IMR-90 (cell line): ENCODE measurements at regions not wholly inside any gene's neighbourhood (a gene's known extent, or its start where the extent isn't known, plus 50 kb on each side); places are given as distances from the start of the nearest gene placed in this dataset.

Experiments used
- ATAC-seq: fragments of 200-7000 bp; cut with Tn5 transposase; 2 replicates; pipeline ENCODE4 v1.9.1; 2020; ENCODE audit warnings: low read depth, mild to moderate bottlenecking, moderate library complexity
- BruUV-seq: library from RNA; stranded (reverse); fragments of 400-500 nt; replicated peaks from 2 replicates; lab custom pipeline; 2021; lab: Mats Ljungman, UMichigan
- CTCF ChIA-PET: fragments of 300-600 bp; formaldehyde crosslinking; extraction: SDS; loops from one replicate; lab custom pipeline; 2021; ENCODE audit warnings: antibody characterized with exemption; lab: Yijun Ruan, JAX
- POLR2A ChIA-PET: fragments of 300-600 bp; sonication (Branson Sonifier 250); formaldehyde crosslinking; loops from one replicate; lab custom pipeline; 2022; ENCODE audit warnings: antibody characterized with exemption; ENCODE audit not compliant: unreplicated experiment; lab: Charles Lee
- DNase-seq: peaks from one replicate; pipeline ENCODE4 v3.0.0; 2013
- H2AFZ ChIP-seq: replicated peaks from 2 replicates; pipeline ENCODE3; 2013; ENCODE audit warnings: low read length, mild to moderate bottlenecking; ENCODE audit not compliant: poor library complexity
- H2AK5ac ChIP-seq: 2 replicates; pipeline ENCODE4 v1.6.1; 2013; ENCODE audit warnings: low read depth, low read length, inconsistent platforms
- H2AK9ac ChIP-seq: replicated peaks from 2 replicates; pipeline ENCODE3; 2013; ENCODE audit warnings: mild to moderate bottlenecking, low read depth, low read length, moderate library complexity; ENCODE audit not compliant: poor library complexity
- H2BK120ac ChIP-seq: 2 replicates; pipeline ENCODE4 v1.6.1; 2013; ENCODE audit warnings: low read depth, low read length, inconsistent platforms
- H2BK15ac ChIP-seq: 3 replicates; pipeline ENCODE4 v1.6.1; 2013; ENCODE audit warnings: low read depth, low read length, inconsistent platforms
- H2BK20ac ChIP-seq: 2 replicates; pipeline ENCODE4 v1.6.1; 2013; ENCODE audit warnings: low read depth, mild to moderate bottlenecking, inconsistent platforms, low read length, moderate library complexity
- H2BK5ac ChIP-seq: 2 replicates; pipeline ENCODE4 v1.6.1; 2013; ENCODE audit warnings: mild to moderate bottlenecking, low read depth, low read length, inconsistent platforms; ENCODE audit not compliant: poor library complexity, severe bottlenecking
- H3K14ac ChIP-seq: replicated peaks from 2 replicates; pipeline ENCODE4 v1.6.1; 2013; ENCODE audit warnings: low read depth, low read length, inconsistent platforms
- H3K18ac ChIP-seq: 2 replicates; pipeline ENCODE4 v1.6.1; 2013; ENCODE audit warnings: low read depth, low read length, control low read depth
- H3K23ac ChIP-seq: 2 replicates; pipeline ENCODE4 v1.6.1; 2013; ENCODE audit warnings: low read depth, low read length, inconsistent platforms
- H3K27ac ChIP-seq: 2 replicates; pipeline ENCODE4 v1.5.1; 2013; ENCODE audit warnings: mild to moderate bottlenecking, control low read depth, low read length; ENCODE audit not compliant: insufficient read depth
- H3K27me3 ChIP-seq: 2 replicates; pipeline ENCODE4 v1.6.1; 2013; ENCODE audit warnings: low read length; ENCODE audit not compliant: control insufficient read depth, insufficient read depth
- H3K36me3 ChIP-seq: 2 replicates; pipeline ENCODE4 v1.6.1; 2013; ENCODE audit warnings: low read length, mixed read lengths; ENCODE audit not compliant: control insufficient read depth, insufficient read depth
- H3K4ac ChIP-seq: 2 replicates; pipeline ENCODE4 v1.6.1; 2013; ENCODE audit warnings: low read depth, low read length, inconsistent platforms
- H3K4me1 ChIP-seq: 2 replicates; pipeline ENCODE4 v1.6.1; 2013; ENCODE audit warnings: low read length, mixed read lengths; ENCODE audit not compliant: control insufficient read depth, insufficient read depth
- H3K4me2 ChIP-seq: 2 replicates; pipeline ENCODE4 v1.6.1; 2013; ENCODE audit warnings: low read depth, mild to moderate bottlenecking, control low read depth, low read length, moderate library complexity
- H3K4me3 ChIP-seq: 2 replicates; pipeline ENCODE4 v1.5.1; 2013; ENCODE audit warnings: low read depth, mild to moderate bottlenecking, control low read depth, low read length, moderate library complexity; ENCODE audit not compliant: insufficient read depth
- H3K56ac ChIP-seq: 2 replicates; pipeline ENCODE4 v1.6.1; 2013; ENCODE audit warnings: low read length, inconsistent platforms; ENCODE audit not compliant: insufficient read depth; ENCODE audit errors: extremely low read depth
- H3K79me1 ChIP-seq, 2 experiments: 2 replicates each; pipeline ENCODE4 v1.6.1; 2013; ENCODE audit warnings: low read length in 2 of 2, inconsistent platforms in 1 of 2, low read depth in 1 of 2
- H3K9ac ChIP-seq: 2 replicates; pipeline ENCODE4 v1.6.1; 2013; ENCODE audit warnings: low read depth, low read length, control low read depth
- H3K9me1 ChIP-seq: 2 replicates; pipeline ENCODE4 v1.6.1; 2013; ENCODE audit warnings: low read length, inconsistent platforms; ENCODE audit not compliant: insufficient read depth
- H3K9me3 ChIP-seq: 2 replicates; pipeline ENCODE4 v1.6.1; 2013; ENCODE audit warnings: low read length; ENCODE audit not compliant: control insufficient read depth, insufficient read depth
- H4K20me1 ChIP-seq: 2 replicates; pipeline ENCODE4 v1.6.1; 2013; ENCODE audit warnings: low read length, inconsistent platforms; ENCODE audit not compliant: insufficient read depth
- H4K5ac ChIP-seq: 2 replicates; pipeline ENCODE4 v1.6.1; 2013; ENCODE audit warnings: mild to moderate bottlenecking, low read depth, low read length, control low read depth
- H4K8ac ChIP-seq, 2 experiments: 2 replicates each; pipeline ENCODE4 v1.6.1; 2013; ENCODE audit warnings: low read depth in 2 of 2, low read length in 2 of 2, control low read depth in 1 of 2, inconsistent platforms in 1 of 2
- H4K91ac ChIP-seq: 2 replicates; pipeline ENCODE4 v1.6.1; 2013; ENCODE audit warnings: low read depth, low read length, inconsistent platforms; ENCODE audit not compliant: insufficient read depth
- BHLHE40 ChIP-seq: fragments of 150-350 bp; IDR thresholded peaks from 2 replicates; pipeline ENCODE4 v1.6.1; 2016; ENCODE audit warnings: mild to moderate bottlenecking, low read depth, low read length
- CEBPB ChIP-seq: IDR thresholded peaks from 2 replicates; pipeline ENCODE4 v1.6.1; 2012; ENCODE audit warnings: low read depth, low read length, improper control_type of control experiment
- CHD1 ChIP-seq: IDR thresholded peaks from 2 replicates; pipeline ENCODE4 v1.6.1; 2012; ENCODE audit warnings: low read depth, low read length, improper control_type of control experiment
- CTCF ChIP-seq: conservative IDR thresholded peaks from 2 replicates; pipeline ENCODE4 v1.5.1; 2012; ENCODE audit warnings: mild to moderate bottlenecking, low read depth, low read length, improper control_type of control experiment
- FOS ChIP-seq: fragments of 150-350 bp; IDR thresholded peaks from 2 replicates; pipeline ENCODE4 v1.6.1; 2016; ENCODE audit warnings: low read depth, low read length
- MAFK ChIP-seq: IDR thresholded peaks from 2 replicates; pipeline ENCODE4 v1.6.1; 2012; ENCODE audit warnings: low read depth, low read length, improper control_type of control experiment
- MAZ ChIP-seq: IDR thresholded peaks from 2 replicates; pipeline ENCODE4 v1.6.1; 2012; ENCODE audit warnings: low read depth, mild to moderate bottlenecking, low read length, improper control_type of control experiment, moderate library complexity, borderline replicate concordance
- MXI1 ChIP-seq: IDR thresholded peaks from 2 replicates; pipeline ENCODE4 v1.6.1; 2012; ENCODE audit warnings: low read depth, mild to moderate bottlenecking, low read length, moderate library complexity, borderline replicate concordance
- NFE2L2 ChIP-seq: fragments of 150-350 bp; IDR thresholded peaks from 2 replicates; pipeline ENCODE4 v1.6.1; 2016; ENCODE audit warnings: low read depth, mild to moderate bottlenecking, low read length
- POLR2A ChIP-seq: IDR thresholded peaks from 2 replicates; pipeline ENCODE4 v1.6.1; 2012; ENCODE audit warnings: mild to moderate bottlenecking, low read depth, low read length
- RAD21 ChIP-seq: IDR thresholded peaks from 2 replicates; pipeline ENCODE4 v1.6.1; 2012; ENCODE audit warnings: low read length, improper control_type of control experiment
- RCOR1 ChIP-seq: IDR thresholded peaks from 2 replicates; pipeline ENCODE4 v1.6.1; 2012; ENCODE audit warnings: mild to moderate bottlenecking, low read length, improper control_type of control experiment; ENCODE audit not compliant: insufficient replicate concordance
- RFX5 ChIP-seq: IDR thresholded peaks from 2 replicates; pipeline ENCODE4 v1.8.0; 2012; ENCODE audit warnings: low read depth, mild to moderate bottlenecking, low read length, moderate library complexity
- SMC3 ChIP-seq: fragments of 150-350 bp; IDR thresholded peaks from 2 replicates; pipeline ENCODE4 v1.6.1; 2016; ENCODE audit warnings: low read depth, mild to moderate bottlenecking, antibody characterized with exemption, low read length, moderate library complexity
- USF2 ChIP-seq: fragments of 150-350 bp; IDR thresholded peaks from 2 replicates; pipeline ENCODE4 v1.6.1; 2017; ENCODE audit warnings: mild to moderate bottlenecking, antibody characterized with exemption, low read length, low read depth
- WGBS, 2 experiments: methylation state at CpG; one replicate each; pipeline versions ENCODE4 v1.1.5 to v1.1.7; 2013; ENCODE audit warnings: missing lambda C conversion rate in 2 of 2; ENCODE audit not compliant: insufficient read length in 1 of 2; ENCODE audit errors: extremely low coverage in 2 of 2; 5-methylcytosine and 5-hydroxymethylcytosine counted together
- dilution Hi-C: fragments of 300-500 bp; cut with HindIII; formaldehyde crosslinking; loops from one replicate; pipeline ENCODE4 v1.14.3; 2018; ENCODE audit warnings: low sequenced_read_pairs; ENCODE audit not compliant: unreplicated experiment
- in situ Hi-C: fragments of 300-500 bp; cut with MboI; formaldehyde crosslinking; loops from 3 replicates; pipeline ENCODE4 v1.14.3; 2019; ENCODE audit warnings: low sequenced_read_pairs, inconsistent platforms, mixed read lengths
- intact Hi-C: fragments of 100-400 bp; cut with micrococcal nuclease; formaldehyde crosslinking; loops from 2 replicates; pipeline ENCODE4 v1.10.0; 2022
- TF ChIP-seq, protein P1 (sequence below): fragments of 150-350 bp; IDR thresholded peaks from 2 replicates; pipeline ENCODE4 v1.6.1; 2016; ENCODE audit warnings: low read depth, mild to moderate bottlenecking, low read length, moderate library complexity, borderline replicate concordance

- TF ChIP-seq SMC3 (no peak), RCOR1 (no peak), USF2 (no peak), CHD1 (no peak), MAFK (no peak), MXI1 (no peak), CEBPB (no peak), CTCF (no peak), NFE2L2 (no peak), MAZ (no peak), BHLHE40 (no peak), RFX5 (no peak), RAD21 (no peak), FOS (no peak), POLR2A (no peak)
- TF ChIP-seq, protein P1, sequence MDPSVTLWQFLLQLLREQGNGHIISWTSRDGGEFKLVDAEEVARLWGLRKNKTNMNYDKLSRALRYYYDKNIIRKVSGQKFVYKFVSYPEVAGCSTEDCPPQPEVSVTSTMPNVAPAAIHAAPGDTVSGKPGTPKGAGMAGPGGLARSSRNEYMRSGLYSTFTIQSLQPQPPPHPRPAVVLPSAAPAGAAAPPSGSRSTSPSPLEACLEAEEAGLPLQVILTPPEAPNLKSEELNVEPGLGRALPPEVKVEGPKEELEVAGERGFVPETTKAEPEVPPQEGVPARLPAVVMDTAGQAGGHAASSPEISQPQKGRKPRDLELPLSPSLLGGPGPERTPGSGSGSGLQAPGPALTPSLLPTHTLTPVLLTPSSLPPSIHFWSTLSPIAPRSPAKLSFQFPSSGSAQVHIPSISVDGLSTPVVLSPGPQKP = no peak
- Histone ChIP-seq H3K23ac (no peak overlapping the region), H2AK9ac (no peak overlapping the region), H3K4me3 (no peak overlapping the region), H3K9ac (no peak overlapping the region), H2BK15ac (no peak overlapping the region), H3K4me2 (no peak overlapping the region), H3K18ac (no peak overlapping the region), H2BK120ac (no peak overlapping the region), H2AFZ (no peak overlapping the region), H3K36me3 (no peaks in the 10 kb centered on the region), H3K14ac (no peak overlapping the region), H3K27me3 (no peaks in the 10 kb centered on the region), H4K20me1 (no peaks in the 10 kb centered on the region), H2BK5ac (no peak overlapping the region), H3K27ac (no peak overlapping the region), H4K91ac (no peak overlapping the region), H3K4me1 (no peaks in the 10 kb centered on the region), H3K56ac (no peak overlapping the region), H3K79me1 (no peaks in the 10 kb centered on the region), H3K4ac (no peak overlapping the region), H3K9me1 (no peaks in the 10 kb centered on the region), H2AK5ac (no peak overlapping the region), H4K8ac (no peak overlapping the region), H2BK20ac (no peak overlapping the region), H4K5ac (no peak overlapping the region), H3K9me3 (peaks cover 10% of the 10 kb centered on the region)
- in situ Hi-C loops (no loop called here), dilution Hi-C loops (no loop called here), intact Hi-C loops (no loop called here)
- no CpG with 5 or more reads among the region's 2 CpGs for WGBS, 2 experiments
- BruUV-seq = no TSS peak
- POLR2A ChIA-PET = no interaction called here
- ATAC-seq (no peak), DNase-seq (no peak)
- CTCF ChIA-PET = no interaction called here
These were observed 265.7 kb downstream of the CCDC85A start for GRCh38 chr2:56449449-56449860.
